Lower lobe of right lung (tissue), 2 donors: ENCODE measurements at regions not wholly inside any gene's neighbourhood (a gene's known extent, or its start where the extent isn't known, plus 50 kb on each side); places are given as distances from the start of the nearest gene placed in this dataset.

Source experiments
- ATAC-seq, 2 donors: fragments of 200-7000 bp; cut with Tn5 transposase; one replicate each; pipeline ENCODE4 v1.9.1; 2020 to 2022; ENCODE audit warnings: mild to moderate bottlenecking in 2 of 2, moderate library complexity in 2 of 2
- DNase-seq: peaks from one replicate; pipeline ENCODE4 v3.0.0-alpha.2; 2020
- H3K27ac ChIP-seq: fragments of 200-600 bp; one replicate; pipeline ENCODE4 v1.8.0; 2022
- H3K27me3 ChIP-seq: fragments of 200-600 bp; one replicate; pipeline ENCODE4 v1.8.0; 2022; ENCODE audit warnings: low read depth
- H3K36me3 ChIP-seq: fragments of 200-600 bp; one replicate; pipeline ENCODE4 v1.8.0; 2022; ENCODE audit warnings: mild to moderate bottlenecking
- H3K4me1 ChIP-seq: fragments of 200-600 bp; one replicate; pipeline ENCODE4 v1.8.0; 2022
- H3K4me3 ChIP-seq: fragments of 200-600 bp; one replicate; pipeline ENCODE4 v1.8.0; 2022; ENCODE audit warnings: mild to moderate bottlenecking
- H3K9me3 ChIP-seq: fragments of 200-600 bp; one replicate; pipeline ENCODE4 v1.8.0; 2022
- intact Hi-C: fragments of 100-400 bp; cut with DNase I; formaldehyde crosslinking; loops from one replicate; pipeline ENCODE4 v1.11.0; 2022
- TF ChIP-seq, protein P1 (sequence below): fragments of 200-600 bp; IDR thresholded peaks from one replicate; pipeline ENCODE4 v1.8.0; 2022; ENCODE audit warnings: antibody characterized with exemption, mild to moderate bottlenecking
- donor health status: DM: no; HTN: yes; CAD: no; lungs with severe emphysema.

DNA sequence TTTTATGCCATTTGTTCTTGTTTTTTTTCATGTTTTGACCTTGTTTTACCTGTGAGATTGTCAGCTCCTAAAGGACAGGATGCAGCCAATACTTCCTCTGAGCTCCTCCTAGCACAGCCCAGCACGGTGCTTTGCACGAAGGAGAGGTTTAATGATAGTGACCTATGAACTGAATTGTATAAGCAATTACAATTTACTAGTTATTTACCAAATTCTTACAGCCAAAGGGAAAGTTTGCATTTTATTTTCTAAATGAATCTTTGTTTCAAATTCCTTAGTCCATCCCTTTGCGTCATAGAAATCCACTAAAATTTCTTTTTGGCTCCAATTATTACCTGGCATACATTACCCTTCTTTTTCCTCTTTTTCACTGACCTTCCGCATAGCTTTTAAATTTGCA, 326.1 kb downstream of the TDRD15 start:
- no peak overlapping the region for H3K4me3 ChIP-seq
- no peak for DNase-seq
- no peaks in the 10 kb centered on the region for H3K9me3 ChIP-seq
- H3K4me1 ChIP-seq: no peaks in the 10 kb centered on the region
- no peaks in the 10 kb centered on the region for H3K36me3 ChIP-seq
- no peak for ATAC-seq
- H3K27me3 ChIP-seq: no peaks in the 10 kb centered on the region
- TF ChIP-seq, protein P1, sequence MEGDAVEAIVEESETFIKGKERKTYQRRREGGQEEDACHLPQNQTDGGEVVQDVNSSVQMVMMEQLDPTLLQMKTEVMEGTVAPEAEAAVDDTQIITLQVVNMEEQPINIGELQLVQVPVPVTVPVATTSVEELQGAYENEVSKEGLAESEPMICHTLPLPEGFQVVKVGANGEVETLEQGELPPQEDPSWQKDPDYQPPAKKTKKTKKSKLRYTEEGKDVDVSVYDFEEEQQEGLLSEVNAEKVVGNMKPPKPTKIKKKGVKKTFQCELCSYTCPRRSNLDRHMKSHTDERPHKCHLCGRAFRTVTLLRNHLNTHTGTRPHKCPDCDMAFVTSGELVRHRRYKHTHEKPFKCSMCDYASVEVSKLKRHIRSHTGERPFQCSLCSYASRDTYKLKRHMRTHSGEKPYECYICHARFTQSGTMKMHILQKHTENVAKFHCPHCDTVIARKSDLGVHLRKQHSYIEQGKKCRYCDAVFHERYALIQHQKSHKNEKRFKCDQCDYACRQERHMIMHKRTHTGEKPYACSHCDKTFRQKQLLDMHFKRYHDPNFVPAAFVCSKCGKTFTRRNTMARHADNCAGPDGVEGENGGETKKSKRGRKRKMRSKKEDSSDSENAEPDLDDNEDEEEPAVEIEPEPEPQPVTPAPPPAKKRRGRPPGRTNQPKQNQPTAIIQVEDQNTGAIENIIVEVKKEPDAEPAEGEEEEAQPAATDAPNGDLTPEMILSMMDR: no peak
- intact Hi-C loops: no loop called here
- no peak overlapping the region for H3K27ac ChIP-seq

- Histone ChIP-seq H3K27me3 (no peaks in the 10 kb centered on the region), H3K27ac (no peak overlapping the region), H3K9me3 (no peaks in the 10 kb centered on the region), H3K4me3 (no peak overlapping the region), H3K4me1 (no peaks in the 10 kb centered on the region), H3K36me3 (no peaks in the 10 kb centered on the region)
- DNase-seq: no peak
- intact Hi-C loops: no loop called here
- TF ChIP-seq, protein P1: no peak
- ATAC-seq: no peak
Observed at GRCh38 chr2:21451403-21451802, 327.6 kb downstream of the TDRD15 start.

DNA sequence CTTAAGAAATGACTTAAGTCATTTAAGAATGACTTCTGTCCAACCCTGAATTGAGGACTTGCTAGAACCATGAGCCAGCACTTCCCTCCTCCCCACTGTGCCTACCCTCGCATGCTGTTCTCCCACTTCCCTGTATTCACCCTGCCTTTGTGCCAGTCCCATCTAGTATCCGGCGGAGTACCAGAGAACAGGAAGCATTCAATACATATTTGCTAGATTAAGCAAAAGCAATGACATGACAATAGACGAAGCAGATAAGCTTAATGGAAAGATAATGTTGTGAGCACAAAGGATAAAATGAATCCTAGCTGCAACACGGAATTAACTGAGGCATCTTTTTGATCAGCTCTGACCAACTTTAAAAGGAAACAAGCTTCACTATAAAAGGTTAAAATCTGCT, 328.5 kb downstream of the TDRD15 start:
- ATAC-seq: no peak
- TF ChIP-seq, protein P1: no peak
- no peak overlapping the region for H3K4me3 ChIP-seq
- H3K36me3 ChIP-seq: no peaks in the 10 kb centered on the region
- H3K27ac ChIP-seq: no peak overlapping the region
- H3K27me3 ChIP-seq: no peaks in the 10 kb centered on the region
- no peaks in the 10 kb centered on the region for H3K9me3 ChIP-seq
- intact Hi-C loops: no loop called here
- no peak for DNase-seq
- H3K4me1 ChIP-seq: no peaks in the 10 kb centered on the region

DNA sequence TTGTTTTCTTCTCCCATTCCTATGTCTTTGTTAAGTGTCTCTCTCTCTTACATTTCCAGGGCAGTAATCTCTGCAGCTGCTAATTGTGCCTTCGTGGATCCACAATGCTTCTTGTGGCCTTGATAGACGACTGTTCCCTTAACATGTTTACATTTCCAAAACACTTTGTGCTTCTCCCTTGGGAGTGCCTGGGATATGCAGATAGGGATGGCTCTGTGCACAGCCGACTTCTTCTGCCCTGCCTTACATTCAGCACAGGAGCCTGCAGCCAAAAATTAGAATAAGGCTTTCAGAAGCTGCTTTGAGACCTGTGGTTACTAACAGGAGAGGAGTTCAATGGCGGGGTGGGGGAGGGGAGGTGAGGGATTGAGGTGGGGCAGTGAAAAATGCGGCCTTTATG, 328.9 kb downstream of the TDRD15 start:
- TF ChIP-seq, protein P1: no peak
- H3K36me3 ChIP-seq: no peaks in the 10 kb centered on the region
- DNase-seq: no peak

GRCh38 chr2:21453723-21454450, 330.1 kb downstream of the TDRD15 start:
- Histone ChIP-seq H3K4me3 (no peak overlapping the region), H3K4me1 (no peaks in the 10 kb centered on the region), H3K27ac (no peak overlapping the region), H3K36me3 (no peaks in the 10 kb centered on the region), H3K9me3 (no peaks in the 10 kb centered on the region), H3K27me3 (no peaks in the 10 kb centered on the region)
- no peak for DNase-seq
- TF ChIP-seq, protein P1: no peak
- ATAC-seq: no peak
- intact Hi-C loops: no loop called here

More for the DNA sequence above, 328.9 kb downstream of the TDRD15 start:
- Histone ChIP-seq H3K4me3 (no peak overlapping the region), H3K4me1 (no peaks in the 10 kb centered on the region), H3K9me3 (no peaks in the 10 kb centered on the region), H3K27ac (no peak overlapping the region), H3K27me3 (no peaks in the 10 kb centered on the region)
- intact Hi-C loops: no loop called here
- ATAC-seq: no peak
